ENCODE measurements at regions not wholly inside any gene's neighbourhood (a gene's known extent, or its start where the extent isn't known, plus 50 kb on each side); places are given as distances from the start of the nearest gene placed in this dataset.
A peak's percentile ranks its signal among the peaks of the same experiment; 100 is the strongest.

DNA sequence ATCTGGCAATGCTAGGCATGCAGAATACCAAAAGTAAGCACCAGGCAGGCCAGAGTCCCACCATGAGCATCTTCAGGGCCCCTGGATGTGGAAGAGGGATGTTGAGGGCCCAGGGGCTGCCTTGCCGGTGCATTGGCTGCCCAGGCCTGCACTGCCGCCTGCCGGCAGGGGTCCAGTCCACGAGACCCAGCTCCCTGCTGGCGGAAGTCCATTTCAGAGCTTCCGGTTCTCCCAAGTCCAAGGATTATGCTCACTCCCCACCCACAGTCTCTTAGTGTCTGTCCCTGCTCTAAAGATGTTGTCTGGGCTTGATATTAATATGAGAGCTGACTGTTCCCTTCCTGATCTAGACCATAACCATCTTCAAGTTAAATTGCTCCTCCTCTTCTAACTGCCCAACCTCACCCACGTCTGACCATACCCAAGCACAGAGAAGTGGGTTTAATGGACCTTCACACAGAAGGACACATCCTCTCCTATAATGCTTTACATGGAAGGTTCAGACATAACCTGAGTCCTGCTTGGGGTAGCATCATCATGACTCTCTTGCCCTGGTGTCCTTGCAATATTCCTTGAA lies 117.4 kb downstream of the DAD1 start:
- 27 to 100% methylated on average over 1 to 5 of the region's 7 CpGs; no CpG with 5 or more reads in 8 of the 10 experiments for WGBS, 10 experiments
- in situ Hi-C loops (cut with MboI; ENCODE audit: low pct_unique_long_range_greater_than_20kb in 2 of 9, low sequenced_read_pairs in 9 of 9, unreplicated experiment in 9 of 9): loop anchor here in 1 of 9 experiments (5.0 kb wide), 1 partner anchor 79 kb away; no protein-coding TSS in a partner anchor
- ATAC-seq (replicated peaks in 6 of 8): peak in 3 of 8 experiments; percentile 55 to 95 (median 77)
- H3K27ac ChIP-seq: no peak overlapping the region
- H3K4me1 ChIP-seq (replicated peaks in 1 of 2): peaks cover 9 to 32% of the 10 kb centered on the region in 2 donors
- no peak overlapping the region for H3K4me3 ChIP-seq

DNA sequence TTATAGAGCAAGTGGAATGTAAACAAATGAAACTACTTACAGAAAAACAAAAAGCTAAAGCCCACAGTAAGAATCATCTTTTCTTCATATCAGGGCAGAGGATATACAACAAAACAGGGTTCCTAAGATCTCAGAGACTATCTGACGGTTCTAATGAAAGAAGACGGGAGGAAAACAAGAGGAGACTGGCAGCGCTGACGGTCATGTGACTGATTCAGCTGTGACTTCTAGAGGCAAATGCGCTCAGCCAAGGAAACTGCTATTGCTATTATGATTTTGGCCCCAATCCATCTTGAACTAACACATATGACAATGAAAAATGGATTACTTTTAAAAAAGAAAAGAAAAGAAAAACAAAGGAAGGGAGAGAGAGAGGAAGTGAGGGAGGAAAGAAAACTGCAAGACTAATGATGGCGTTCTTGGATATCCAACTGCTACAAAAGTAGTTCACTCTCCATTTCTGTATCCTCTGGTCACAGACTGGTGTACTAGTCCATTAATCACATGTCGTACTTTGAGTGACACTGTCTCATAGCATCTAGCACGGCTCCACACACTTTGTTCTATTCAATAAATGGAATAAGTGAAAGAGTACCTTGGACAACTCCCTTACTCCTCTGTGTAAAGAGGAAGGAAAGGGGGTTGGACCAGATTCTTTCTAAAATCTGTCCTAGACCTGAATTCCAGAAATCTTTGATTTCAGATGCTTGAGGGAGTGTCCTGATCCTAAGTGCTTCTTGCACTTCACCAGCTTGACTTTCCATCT lies 119.3 kb downstream of the DAD1 start:
- in situ Hi-C loops (cut with MboI; ENCODE audit: low pct_unique_long_range_greater_than_20kb in 2 of 9, low sequenced_read_pairs in 9 of 9, unreplicated experiment in 9 of 9): loop anchor here in 2 of 9 experiments (5.0 to 10.0 kb wide), 2 partner anchors 75 to 77 kb away; no protein-coding TSS in a partner anchor
- Histone ChIP-seq H3K27ac (no peak overlapping the region), H3K4me1 (replicated peaks in 1 of 2) (peaks cover 5 to 16% of the 10 kb centered on the region in 2 donors), H3K4me3 (no peak overlapping the region)
- ATAC-seq (replicated peaks in 6 of 8): peak in 1 of 8 experiments; percentile 46
- 32 to 82% (median 48%) methylated on average over 2 to 8 of the region's 8 CpGs; no CpG with 5 or more reads in 1 of the 10 experiments for WGBS, 10 experiments

DNA sequence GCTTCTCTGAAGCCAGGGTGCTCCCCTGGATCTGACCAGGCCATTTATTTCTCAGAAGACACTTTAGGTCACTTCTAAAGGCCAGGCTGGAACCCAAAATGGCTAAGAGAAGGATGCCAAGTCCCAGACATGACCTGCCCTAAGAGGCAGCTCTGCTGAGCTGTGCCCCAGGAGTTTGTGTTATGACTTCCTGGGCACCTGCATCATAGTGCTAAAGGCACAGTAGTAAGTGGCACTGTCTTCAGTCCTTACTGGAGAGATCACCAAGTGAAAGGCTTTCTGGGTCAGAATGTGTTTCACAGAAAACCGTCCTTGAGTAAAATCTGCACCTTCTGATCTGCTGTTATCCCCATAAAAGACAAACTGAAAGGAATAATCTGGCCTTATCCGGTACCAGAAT lies 120.2 kb downstream of the DAD1 start:
- Histone ChIP-seq H3K4me3 (no peak overlapping the region), H3K27ac (no peak overlapping the region), H3K4me1 (replicated peaks in 1 of 2) (peaks cover 5 to 7% of the 10 kb centered on the region in 2 donors)
- ATAC-seq (replicated peaks in 6 of 8): no peak
- WGBS, 10 experiments: 79 to 100% (median 89%) methylated on average over 1 to 2 of the region's 2 CpGs; no CpG with 5 or more reads in 6 of the 10 experiments
- in situ Hi-C loops (cut with MboI; ENCODE audit: low pct_unique_long_range_greater_than_20kb in 2 of 9, low sequenced_read_pairs in 9 of 9, unreplicated experiment in 9 of 9): loop anchor here in 1 of 9 experiments (10.0 kb wide), 1 partner anchor 74 kb away; no protein-coding TSS in a partner anchor

DNA sequence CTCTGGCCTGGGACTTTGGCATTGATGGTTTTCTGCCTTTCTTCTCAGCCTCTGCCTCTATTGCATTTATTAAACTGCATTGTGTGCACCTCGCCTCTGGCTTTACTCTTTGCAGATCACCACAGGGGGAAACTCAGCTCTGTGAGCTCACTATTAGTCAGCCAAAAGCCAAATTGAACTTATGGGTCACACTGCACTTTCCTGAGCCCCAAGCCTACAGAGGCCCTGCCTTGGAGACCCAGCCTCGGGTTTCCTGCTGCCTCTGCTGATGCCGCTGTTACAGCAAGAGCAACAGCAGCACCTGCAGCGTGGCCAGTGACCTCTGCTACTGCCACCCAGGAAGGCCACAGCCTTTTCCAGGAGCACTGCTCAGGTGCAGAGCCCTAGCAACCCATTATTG lies 122.5 kb downstream of the DAD1 start:
- peaks cover 0 to 5% of the 10 kb centered on the region in 2 donors for H3K4me1 ChIP-seq (replicated peaks in 1 of 2)
- H3K4me3 ChIP-seq: no peak overlapping the region
- no peak overlapping the region for H3K27ac ChIP-seq
- in situ Hi-C loops (cut with MboI; ENCODE audit: low pct_unique_long_range_greater_than_20kb in 2 of 9, low sequenced_read_pairs in 9 of 9, unreplicated experiment in 9 of 9): loop anchor here in 1 of 9 experiments (10.0 kb wide), 1 partner anchor 72 kb away; no protein-coding TSS in a partner anchor
- 30 to 100% (median 80%) methylated on average over 1 to 4 of the region's 4 CpGs; no CpG with 5 or more reads in 3 of the 10 experiments for WGBS, 10 experiments
- ATAC-seq (replicated peaks in 6 of 8): peak in 2 of 8 experiments; percentile 26 to 29

DNA sequence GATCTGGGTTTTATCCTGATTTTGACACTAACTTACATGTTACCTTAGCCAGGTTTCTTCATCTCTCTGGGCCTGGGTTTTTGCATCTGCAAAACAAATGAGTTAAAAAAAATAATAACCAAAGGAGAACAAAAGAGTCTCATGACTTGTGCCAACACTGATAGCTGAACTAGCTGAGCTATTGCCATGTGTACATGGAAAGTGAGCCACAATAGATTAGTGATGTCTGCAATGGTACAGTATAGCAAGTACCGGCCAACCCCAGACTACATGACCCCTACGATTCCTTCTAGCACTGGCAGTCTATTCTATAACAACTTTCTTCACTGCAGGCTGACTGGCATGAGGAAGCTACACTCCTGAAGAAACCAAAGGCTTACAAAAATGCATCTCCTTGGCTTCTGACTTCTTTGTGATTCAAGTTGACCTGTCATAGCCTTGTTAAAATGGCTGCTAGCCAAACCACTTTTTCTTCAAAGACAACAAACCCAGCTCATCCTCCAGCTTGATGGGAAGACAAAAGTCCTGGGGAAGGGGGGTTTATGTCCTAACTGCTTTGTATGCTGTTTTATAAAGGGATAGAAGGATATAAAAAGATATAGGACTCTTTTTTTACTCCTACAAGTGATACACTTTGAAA lies 123.7 kb downstream of the DAD1 start:
- Histone ChIP-seq H3K4me1 (replicated peaks in 1 of 2) (peaks cover 0 to 5% of the 10 kb centered on the region in 2 donors), H3K27ac (no peak overlapping the region), H3K4me3 (no peak overlapping the region)
- in situ Hi-C loops (cut with MboI; ENCODE audit: low pct_unique_long_range_greater_than_20kb in 2 of 9, low sequenced_read_pairs in 9 of 9, unreplicated experiment in 9 of 9): loop anchor here in 1 of 9 experiments (10.0 kb wide), 1 partner anchor 71 kb away; no protein-coding TSS in a partner anchor
- ATAC-seq (replicated peaks in 6 of 8): peak in 1 of 8 experiments; percentile 10
- 40 to 100% (median 85%) methylated on average over 1 to 2 of the region's 2 CpGs; no CpG with 5 or more reads in 2 of the 10 experiments for WGBS, 10 experiments

DNA sequence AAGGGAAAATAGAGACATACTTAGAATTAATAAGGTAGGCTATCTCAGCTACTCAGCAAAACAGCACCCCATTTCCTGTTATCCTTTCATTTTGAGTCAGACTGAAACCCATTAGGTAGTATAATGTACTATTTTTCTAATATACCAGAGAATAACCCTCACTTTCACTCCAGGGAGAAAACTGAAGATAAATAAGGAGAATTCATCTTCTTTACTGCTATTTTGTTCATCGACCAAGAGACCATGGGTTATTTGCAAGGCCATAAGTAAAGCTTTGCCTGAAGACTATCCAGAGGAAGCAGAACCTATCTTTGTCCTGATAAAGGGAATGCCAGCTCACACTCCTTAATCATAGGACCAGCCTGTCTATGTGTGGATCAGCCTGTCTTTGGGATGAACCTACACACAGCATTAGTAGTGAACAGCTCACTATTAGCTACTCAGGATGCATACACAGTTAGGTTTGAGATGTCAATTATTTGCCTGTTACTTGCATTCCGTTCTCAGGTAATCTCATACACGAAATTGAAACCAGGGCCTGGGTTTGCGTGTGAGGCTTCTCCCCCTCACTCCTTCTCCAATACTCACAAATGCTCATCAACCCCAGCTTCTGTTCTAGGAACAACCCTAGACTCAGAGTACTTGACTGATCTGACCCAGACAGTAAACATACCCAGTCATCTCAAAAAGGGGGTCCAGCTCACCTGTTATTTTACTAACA lies 124.4 kb downstream of the DAD1 start:
- 17 to 100% (median 74%) methylated on average over 1 to 4 of the region's 4 CpGs; no CpG with 5 or more reads in 2 of the 10 experiments for whole genome bisulfite sequencing, 10 experiments
- no peak overlapping the region for H3K27ac ChIP-seq
- no peak for ATAC-seq (replicated peaks in 6 of 8)
- no peak overlapping the region for H3K4me3 ChIP-seq
- peaks cover 0 to under 1% of the 10 kb centered on the region in 2 donors for H3K4me1 ChIP-seq (replicated peaks in 1 of 2)
- in situ Hi-C loops (cut with MboI; ENCODE audit: low pct_unique_long_range_greater_than_20kb in 2 of 9, low sequenced_read_pairs in 9 of 9, unreplicated experiment in 9 of 9): loop anchor here in 1 of 9 experiments (10.0 kb wide), 1 partner anchor 70 kb away; no protein-coding TSS in a partner anchor

DNA sequence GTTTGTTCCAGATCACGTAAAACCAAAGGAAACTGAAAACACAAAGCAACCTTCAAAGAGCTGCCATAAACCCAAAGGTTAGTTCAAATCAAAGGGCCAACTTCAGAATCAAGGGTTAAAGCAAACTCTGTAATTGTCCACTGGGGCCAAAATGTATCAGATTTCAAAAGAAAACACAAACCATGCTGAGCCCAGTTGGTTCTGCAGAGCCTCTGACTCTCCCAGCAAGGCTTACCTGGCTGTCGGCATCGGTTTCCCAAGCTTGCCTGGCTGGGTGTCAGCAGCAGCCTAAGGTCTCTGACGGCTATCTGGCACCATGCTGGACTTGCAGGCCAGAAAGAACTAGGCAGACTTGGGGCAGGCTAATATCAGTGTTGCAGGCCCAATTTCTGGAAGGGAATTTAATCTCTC lies 125.3 kb downstream of the DAD1 start:
- Histone ChIP-seq H3K4me3 (no peak overlapping the region), H3K27ac (no peak overlapping the region), H3K4me1 (replicated peaks in 1 of 2) (no peaks in the 10 kb centered on the region)
- in situ Hi-C loops (cut with MboI; ENCODE audit: low pct_unique_long_range_greater_than_20kb in 2 of 9, low sequenced_read_pairs in 9 of 9, unreplicated experiment in 9 of 9): loop anchor here in 1 of 9 experiments (10.0 kb wide), 1 partner anchor 69 kb away; no protein-coding TSS in a partner anchor
- ATAC-seq (replicated peaks in 6 of 8): no peak
- 60 to 100% (median 78%) methylated on average over 1 to 3 of the region's 4 CpGs; no CpG with 5 or more reads in 3 of the 10 experiments for WGBS, 10 experiments

DNA sequence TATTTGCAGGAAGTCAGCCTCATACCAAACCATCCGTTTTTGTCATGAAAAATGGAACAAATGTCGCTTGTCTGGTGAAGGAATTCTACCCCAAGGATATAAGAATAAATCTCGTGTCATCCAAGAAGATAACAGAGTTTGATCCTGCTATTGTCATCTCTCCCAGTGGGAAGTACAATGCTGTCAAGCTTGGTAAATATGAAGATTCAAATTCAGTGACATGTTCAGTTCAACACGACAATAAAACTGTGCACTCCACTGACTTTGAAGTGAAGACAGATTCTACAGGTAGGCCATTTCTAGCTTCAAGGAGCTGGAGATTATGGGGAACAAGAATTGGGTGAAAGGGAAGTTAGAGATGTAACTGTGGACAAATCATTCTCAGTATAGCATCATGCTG lies 126.1 kb downstream of the DAD1 start:
- in situ Hi-C loops (cut with MboI; ENCODE audit: low pct_unique_long_range_greater_than_20kb in 2 of 9, low sequenced_read_pairs in 9 of 9, unreplicated experiment in 9 of 9): loop anchor here in 1 of 9 experiments (10.0 kb wide), 1 partner anchor 68 kb away; no protein-coding TSS in a partner anchor
- 61 to 100% (median 87%) methylated on average over 1 to 4 of the region's 4 CpGs for WGBS, 10 experiments
- Histone ChIP-seq H3K4me3 (no peak overlapping the region), H3K4me1 (replicated peaks in 1 of 2) (no peaks in the 10 kb centered on the region), H3K27ac (no peak overlapping the region)
- no peak for ATAC-seq (replicated peaks in 6 of 8)

DNA sequence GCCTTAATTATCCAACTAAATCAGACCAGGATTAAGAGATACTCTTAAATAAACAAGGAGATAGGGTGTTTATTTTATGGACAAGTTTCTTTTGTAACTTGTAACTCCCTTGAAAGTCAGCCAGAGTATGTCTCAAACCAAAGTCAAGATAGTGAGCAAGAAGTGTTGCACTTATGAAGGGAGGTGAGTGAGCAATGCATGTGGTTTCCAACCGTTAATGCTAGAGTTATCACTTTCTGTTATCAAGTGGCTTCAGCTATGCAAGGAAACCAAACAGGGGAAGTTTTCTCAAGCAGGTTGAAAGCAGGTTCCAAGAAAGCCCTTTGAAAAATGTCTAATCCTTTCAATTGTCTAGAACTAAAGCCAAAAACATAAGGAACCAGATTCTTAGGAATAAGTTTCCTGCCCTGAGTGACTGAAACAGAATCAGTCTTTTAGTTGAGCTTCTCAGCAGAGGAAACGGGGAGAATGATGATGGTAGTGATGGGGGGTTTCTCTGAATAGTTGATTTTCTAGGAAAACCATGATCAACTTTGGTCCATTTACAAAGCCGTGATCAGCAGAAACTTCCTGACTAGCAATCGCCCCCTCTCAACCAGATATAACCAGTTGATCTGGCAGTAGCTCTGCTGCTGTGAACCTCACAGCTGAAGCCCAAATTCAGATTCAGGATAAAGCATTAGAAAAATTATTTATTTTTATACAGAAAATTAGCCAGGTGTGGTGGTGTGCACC lies 128.4 kb downstream of the DAD1 start:
- no peak overlapping the region for H3K4me3 ChIP-seq
- no peaks in the 10 kb centered on the region for H3K4me1 ChIP-seq (replicated peaks in 1 of 2)
- no peak for ATAC-seq (replicated peaks in 6 of 8)
- in situ Hi-C loops (cut with MboI; ENCODE audit: low pct_unique_long_range_greater_than_20kb in 2 of 9, low sequenced_read_pairs in 9 of 9, unreplicated experiment in 9 of 9): loop anchor here in 1 of 9 experiments (10.0 kb wide), 1 partner anchor 66 kb away; no protein-coding TSS in a partner anchor
- no peak overlapping the region for H3K27ac ChIP-seq
- 53 to 100% (median 82%) methylated on average over 1 to 4 of the region's 4 CpGs; no CpG with 5 or more reads in 1 of the 10 experiments for WGBS, 10 experiments

DNA sequence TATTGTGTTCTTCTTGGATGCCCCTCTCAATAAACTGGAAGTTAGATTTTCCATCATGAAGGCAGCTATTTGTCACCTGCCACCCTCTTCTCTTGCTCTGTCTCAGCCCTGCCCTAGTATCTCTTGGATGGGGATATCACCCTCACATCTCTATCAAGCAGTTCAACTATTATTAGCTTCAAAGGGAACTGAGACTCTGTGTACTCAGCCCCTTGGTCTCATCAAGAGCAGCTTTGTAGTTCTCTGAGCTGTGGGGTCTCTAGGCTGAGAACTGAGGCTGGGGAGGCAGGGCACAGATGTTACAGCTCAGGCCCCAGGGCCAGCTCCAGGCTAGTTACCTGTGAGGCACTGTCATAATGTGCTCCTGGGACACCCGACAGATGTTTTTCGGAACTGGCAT lies 130.3 kb downstream of the DAD1 start:
- in situ Hi-C loops (cut with MboI; ENCODE audit: low pct_unique_long_range_greater_than_20kb in 2 of 9, low sequenced_read_pairs in 9 of 9, unreplicated experiment in 9 of 9): no loop called here
- 67 to 100% (median 92%) methylated on average over 1 to 2 of the region's 2 CpGs; no CpG with 5 or more reads in 5 of the 10 experiments for WGBS, 10 experiments
- H3K4me3 ChIP-seq: no peak overlapping the region

DNA sequence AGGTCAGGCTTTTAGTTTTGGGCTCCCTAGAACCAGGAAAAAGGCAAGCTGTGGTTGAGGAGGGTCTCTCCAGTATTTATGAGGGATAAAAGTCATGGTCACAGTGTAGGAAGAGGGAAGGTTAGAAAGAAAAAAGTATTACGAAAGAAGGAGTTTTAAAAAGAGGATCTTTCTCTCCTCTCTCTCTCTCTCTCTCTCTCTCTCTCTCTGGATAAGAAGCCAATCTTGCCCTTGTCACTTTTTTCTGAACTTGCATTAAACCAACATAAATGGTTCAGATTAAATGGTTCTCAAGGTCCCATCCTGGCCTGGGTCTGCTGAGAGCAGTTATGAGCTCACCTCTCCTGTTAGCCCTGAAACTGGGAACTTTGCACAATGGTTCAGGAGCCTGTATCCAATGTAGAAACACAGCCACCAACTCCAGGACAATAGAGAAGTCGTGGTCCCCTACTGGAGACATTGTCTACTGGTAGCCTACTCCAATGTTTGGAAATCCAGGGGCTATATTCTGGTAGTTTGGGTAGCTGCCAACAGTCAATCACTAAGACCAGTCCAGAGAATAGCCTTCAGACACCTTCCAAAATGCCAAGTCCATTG lies 131.9 kb downstream of the DAD1 start:
- no peak for ATAC-seq (replicated peaks in 6 of 8)
- Histone ChIP-seq H3K27ac (no peak overlapping the region), H3K4me1 (replicated peaks in 1 of 2) (no peaks in the 10 kb centered on the region), H3K4me3 (no peak overlapping the region)
- in situ Hi-C loops (cut with MboI; ENCODE audit: low pct_unique_long_range_greater_than_20kb in 2 of 9, low sequenced_read_pairs in 9 of 9, unreplicated experiment in 9 of 9): no loop called here
- WGBS, 10 experiments: 60 to 100% (median 80%) methylated on average over 1 to 2 of the region's 2 CpGs; no CpG with 5 or more reads in 3 of the 10 experiments

More for the DNA sequence above, 130.3 kb downstream of the DAD1 start:
- H3K4me1 ChIP-seq (replicated peaks in 1 of 2): no peaks in the 10 kb centered on the region
- no peak for ATAC-seq (replicated peaks in 6 of 8)
- no peak overlapping the region for H3K27ac ChIP-seq
